Upper lobe of right lung (tissue), 1 donor: ENCODE measurements at regions not wholly inside any gene's neighbourhood (a gene's known extent, or its start where the extent isn't known, plus 50 kb on each side); places are given as distances from the start of the nearest gene placed in this dataset.
A peak's percentile ranks its signal among the peaks of the same experiment; 100 is the strongest.

Experiments
- ATAC-seq: fragments of 200-7000 bp; cut with Tn5 transposase; one replicate; pipeline ENCODE4 v1.9.1; 2020; ENCODE audit warnings: mild to moderate bottlenecking, moderate library complexity
- DNase-seq: peaks from one replicate; pipeline ENCODE4 v3.0.0-alpha.2; 2020
- H3K27ac ChIP-seq: fragments of 200-600 bp; one replicate; pipeline ENCODE4 v1.8.0; 2022
- H3K27me3 ChIP-seq: fragments of 200-600 bp; one replicate; pipeline ENCODE4 v1.8.0; 2022; ENCODE audit warnings: mild to moderate bottlenecking
- H3K36me3 ChIP-seq: fragments of 200-600 bp; one replicate; pipeline ENCODE4 v1.8.0; 2022
- H3K4me1 ChIP-seq: fragments of 200-600 bp; one replicate; pipeline ENCODE4 v1.8.0; 2022
- H3K4me3 ChIP-seq: fragments of 200-600 bp; one replicate; pipeline ENCODE4 v1.8.0; 2022; ENCODE audit warnings: mild to moderate bottlenecking
- H3K9me3 ChIP-seq: fragments of 200-600 bp; one replicate; pipeline ENCODE4 v1.8.0; 2022
- CTCF ChIP-seq: fragments of 200-600 bp; IDR thresholded peaks from one replicate; pipeline ENCODE4 v1.8.0; 2022; ENCODE audit warnings: antibody characterized with exemption
- intact Hi-C: fragments of 100-400 bp; cut with DNase I; formaldehyde crosslinking; loops from one replicate; pipeline ENCODE4 v1.11.0; 2022
- donor health status: DM: no; HTN: yes; CAD: no; lungs with severe emphysema.

GRCh38 chr11:43582863-43583462 is 97.6 kb upstream of the HSD17B12 start:
- no peaks in the 10 kb centered on the region for H3K9me3 ChIP-seq
- no peak overlapping the region for H3K4me3 ChIP-seq
- peaks cover 18% of the 10 kb centered on the region for H3K4me1 ChIP-seq
- intact Hi-C loops: no loop called here
- no peaks in the 10 kb centered on the region for H3K36me3 ChIP-seq
- H3K27ac ChIP-seq: no peak overlapping the region
- no peak for TF ChIP-seq CTCF
- ATAC-seq: no peak
- DNase-seq: no peak
- H3K27me3 ChIP-seq: peaks cover 70% of the 10 kb centered on the region

DNA sequence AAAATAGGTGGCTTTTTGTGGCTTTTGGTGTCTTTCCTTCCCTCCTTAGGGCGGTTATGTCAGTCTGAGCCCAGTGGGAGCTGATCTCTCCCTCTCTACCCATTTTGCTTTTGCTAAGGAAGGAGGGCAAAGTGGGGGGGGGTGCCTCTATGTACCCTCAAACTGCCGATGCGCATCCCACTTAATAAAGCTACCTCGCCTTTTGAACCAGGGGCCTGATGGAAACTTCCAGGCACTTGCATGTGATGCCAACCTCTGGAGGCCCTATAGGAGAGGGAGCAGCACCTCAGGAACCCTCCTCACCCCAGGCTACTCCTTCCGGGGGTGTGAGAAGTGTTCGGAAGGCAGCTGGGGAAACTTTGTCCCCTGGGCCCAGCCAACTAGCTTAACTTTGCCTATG is 97.0 kb upstream of the HSD17B12 start:
- peaks cover 70% of the 10 kb centered on the region for H3K27me3 ChIP-seq
- intact Hi-C loops: no loop called here
- ATAC-seq: no peak

GRCh38 chr11:43585877-43586608 is 94.5 kb upstream of the HSD17B12 start:
- Histone ChIP-seq H3K4me1 (peaks cover 2% of the 10 kb centered on the region), H3K4me3 (no peak overlapping the region), H3K27ac (no peak overlapping the region), H3K9me3 (no peaks in the 10 kb centered on the region), H3K27me3 (peaks cover 46% of the 10 kb centered on the region), H3K36me3 (no peaks in the 10 kb centered on the region)
- no peak for DNase-seq
- TF ChIP-seq CTCF: no peak
- no peak for ATAC-seq
- intact Hi-C loops: no loop called here

More for the DNA sequence above, 97.0 kb upstream of the HSD17B12 start:
- no peak for TF ChIP-seq CTCF
- Histone ChIP-seq H3K27ac (no peak overlapping the region), H3K4me1 (peaks cover 18% of the 10 kb centered on the region), H3K9me3 (no peaks in the 10 kb centered on the region), H3K36me3 (no peaks in the 10 kb centered on the region), H3K4me3 (no peak overlapping the region)
- no peak for DNase-seq

- ATAC-seq (no peak), DNase-seq (no peak)
- Histone ChIP-seq H3K4me1 (no peaks in the 10 kb centered on the region), H3K9me3 (no peaks in the 10 kb centered on the region), H3K27me3 (peaks cover 20% of the 10 kb centered on the region), H3K4me3 (no peak overlapping the region), H3K27ac (no peak overlapping the region), H3K36me3 (no peaks in the 10 kb centered on the region)
- no peak for TF ChIP-seq CTCF
- intact Hi-C loops: no loop called here
These were observed 90.8 kb upstream of the HSD17B12 start for GRCh38 chr11:43589601-43590250.

- H3K4me3 ChIP-seq: no peak overlapping the region
- intact Hi-C loops: no loop called here
- H3K36me3 ChIP-seq: no peaks in the 10 kb centered on the region
- no peak for TF ChIP-seq CTCF
- H3K9me3 ChIP-seq: no peaks in the 10 kb centered on the region
- peaks cover 20% of the 10 kb centered on the region for H3K27me3 ChIP-seq
- H3K27ac ChIP-seq: no peak overlapping the region
- ATAC-seq: peak; percentile 51
- H3K4me1 ChIP-seq: no peaks in the 10 kb centered on the region
- DNase-seq: no peak
These were observed 79.0 kb upstream of the HSD17B12 start for GRCh38 chr11:43601511-43601910.
